OCI-LY7 (cell line): ENCODE measurements at regions not wholly inside any gene's neighbourhood (a gene's known extent, or its start where the extent isn't known, plus 50 kb on each side); places are given as distances from the start of the nearest gene placed in this dataset.

Experiments used
- BruUV-seq: library from RNA; stranded (reverse); fragments of 400-500 nt; replicated peaks from 2 replicates; lab custom pipeline; 2021; lab: Mats Ljungman, UMichigan
- CTCF ChIA-PET: fragments of 300-600 bp; sonication (Branson Sonifier 250); formaldehyde crosslinking; loops from one replicate; lab custom pipeline; 2022; ENCODE audit warnings: antibody characterized with exemption; ENCODE audit not compliant: unreplicated experiment; lab: Charles Lee
- POLR2A ChIA-PET: fragments of 300-600 bp; sonication (Branson Sonifier 250); formaldehyde crosslinking; loops from one replicate; lab custom pipeline; 2022; ENCODE audit warnings: antibody characterized with exemption; lab: Charles Lee
- DNase-seq: peaks from one replicate; pipeline ENCODE4 v3.0.0-alpha.2; 2015; ENCODE audit warnings: low spot score
- H2AFZ ChIP-seq: fragments of 200-600 bp; sonication (generic), shearing (Covaris generic); 2 replicates; pipeline ENCODE4 v1.6.1; 2014; ENCODE audit warnings: mild to moderate bottlenecking, antibody characterized with exemption, low read length, moderate library complexity
- H3K27ac ChIP-seq: fragments of 200-600 bp; sonication (generic); 2 replicates; pipeline ENCODE4 v1.5.1; 2014; ENCODE audit warnings: mixed run types, low read depth, mild to moderate bottlenecking, moderate library complexity, low read length, inconsistent platforms; ENCODE audit not compliant: poor library complexity, severe bottlenecking
- H3K36me3 ChIP-seq: fragments of 200-600 bp; sonication (generic); 2 replicates; pipeline ENCODE4 v1.6.1; 2014; ENCODE audit warnings: mild to moderate bottlenecking, antibody characterized with exemption, low read length, moderate library complexity, mixed read lengths; ENCODE audit not compliant: insufficient read depth
- H3K4me1 ChIP-seq: fragments of 200-600 bp; sonication (generic); 2 replicates; pipeline ENCODE4 v1.5.1; 2014; ENCODE audit warnings: mild to moderate bottlenecking, low read length; ENCODE audit not compliant: insufficient read depth, poor library complexity, severe bottlenecking
- H3K4me2 ChIP-seq: fragments of 200-600 bp; sonication (generic); 2 replicates; pipeline ENCODE4 v1.6.1; 2014; ENCODE audit warnings: mild to moderate bottlenecking, low read length
- H3K4me3 ChIP-seq: fragments of 200-600 bp; sonication (generic); 2 replicates; pipeline ENCODE4 v1.5.1; 2014; ENCODE audit warnings: mild to moderate bottlenecking, low read depth, low read length; ENCODE audit not compliant: poor library complexity, severe bottlenecking
- H3K79me2 ChIP-seq: fragments of 200-600 bp; sonication (generic); 2 replicates; pipeline ENCODE4 v1.6.1; 2016; ENCODE audit warnings: low read depth, mild to moderate bottlenecking, low read length, moderate library complexity, mixed read lengths; ENCODE audit not compliant: insufficient read depth
- H3K9me2 ChIP-seq: fragments of 200-600 bp; sonication (generic); 2 replicates; pipeline ENCODE4 v1.6.1; 2016; ENCODE audit warnings: mild to moderate bottlenecking, low read length, mixed read lengths; ENCODE audit not compliant: insufficient read depth
- H3K9me3 ChIP-seq: fragments of 200-600 bp; sonication (generic); 2 replicates; pipeline ENCODE4 v1.6.1; 2014; ENCODE audit warnings: mild to moderate bottlenecking, mixed run types, low read length, mixed read lengths
- H4K20me1 ChIP-seq: fragments of 200-600 bp; sonication (generic); 2 replicates; pipeline ENCODE4 v1.6.1; 2014; ENCODE audit warnings: mild to moderate bottlenecking, antibody characterized with exemption, low read length, moderate library complexity, mixed read lengths; ENCODE audit not compliant: insufficient read depth
- EZH2phosphoT487 ChIP-seq: fragments of 200-600 bp; sonication (generic); IDR thresholded peaks from 2 replicates; pipeline ENCODE4 v1.6.1; 2018; ENCODE audit warnings: low read depth, borderline replicate concordance, mild to moderate bottlenecking, mixed run types, antibody characterized with exemption, low read length, moderate library complexity, mixed read lengths
- intact Hi-C: fragments of 100-400 bp; cut with micrococcal nuclease; formaldehyde crosslinking; loops from one replicate; pipeline ENCODE4 v1.10.0; 2022; ENCODE audit not compliant: unreplicated experiment
- TF ChIP-seq, protein P1 (sequence below): fragments of 200-600 bp; sonication (generic); conservative IDR thresholded peaks from 2 replicates; pipeline ENCODE4 v1.5.1; 2014; ENCODE audit warnings: mild to moderate bottlenecking, antibody characterized with exemption, low read length, moderate library complexity, mixed read lengths

DNA sequence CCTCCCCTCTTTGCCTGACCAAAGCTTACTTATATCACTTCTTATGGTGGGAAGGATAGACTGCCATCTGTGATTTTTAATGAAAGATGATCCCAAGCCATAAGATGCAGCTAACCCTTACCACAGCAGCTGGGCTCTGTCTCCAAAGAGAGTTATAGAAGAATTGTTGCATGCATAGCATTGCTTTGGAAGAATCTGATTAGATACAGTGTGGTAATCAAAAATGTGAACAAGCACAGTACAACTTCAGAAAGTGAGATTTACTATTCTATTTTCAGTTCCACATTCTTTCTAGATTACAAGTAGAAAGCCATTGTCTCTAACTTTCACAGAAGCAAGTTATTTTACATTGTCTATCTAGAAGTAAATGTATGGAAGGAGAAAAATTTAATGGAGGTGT lies 129.0 kb upstream of the ACVR2A start:
- Histone ChIP-seq H3K79me2 (no peaks in the 10 kb centered on the region), H2AFZ (no peak overlapping the region), H3K4me2 (no peak overlapping the region), H3K4me1 (no peaks in the 10 kb centered on the region), H3K9me2 (no peaks in the 10 kb centered on the region), H4K20me1 (no peaks in the 10 kb centered on the region), H3K4me3 (no peak overlapping the region), H3K36me3 (no peaks in the 10 kb centered on the region), H3K27ac (no peak overlapping the region), H3K9me3 (no peaks in the 10 kb centered on the region)
- BruUV-seq, result no TSS peak
- TF ChIP-seq, protein P1, sequence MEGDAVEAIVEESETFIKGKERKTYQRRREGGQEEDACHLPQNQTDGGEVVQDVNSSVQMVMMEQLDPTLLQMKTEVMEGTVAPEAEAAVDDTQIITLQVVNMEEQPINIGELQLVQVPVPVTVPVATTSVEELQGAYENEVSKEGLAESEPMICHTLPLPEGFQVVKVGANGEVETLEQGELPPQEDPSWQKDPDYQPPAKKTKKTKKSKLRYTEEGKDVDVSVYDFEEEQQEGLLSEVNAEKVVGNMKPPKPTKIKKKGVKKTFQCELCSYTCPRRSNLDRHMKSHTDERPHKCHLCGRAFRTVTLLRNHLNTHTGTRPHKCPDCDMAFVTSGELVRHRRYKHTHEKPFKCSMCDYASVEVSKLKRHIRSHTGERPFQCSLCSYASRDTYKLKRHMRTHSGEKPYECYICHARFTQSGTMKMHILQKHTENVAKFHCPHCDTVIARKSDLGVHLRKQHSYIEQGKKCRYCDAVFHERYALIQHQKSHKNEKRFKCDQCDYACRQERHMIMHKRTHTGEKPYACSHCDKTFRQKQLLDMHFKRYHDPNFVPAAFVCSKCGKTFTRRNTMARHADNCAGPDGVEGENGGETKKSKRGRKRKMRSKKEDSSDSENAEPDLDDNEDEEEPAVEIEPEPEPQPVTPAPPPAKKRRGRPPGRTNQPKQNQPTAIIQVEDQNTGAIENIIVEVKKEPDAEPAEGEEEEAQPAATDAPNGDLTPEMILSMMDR, result no peak
- TF ChIP-seq EZH2phosphoT487, result no peak
- intact Hi-C loops, result no loop called here
- ChIA-PET POLR2A (interaction anchor here (0.6 kb wide), 2 partner anchors 12 to 427 kb away, joined by 3 read pairs; no protein-coding TSS in a partner anchor), CTCF (no interaction called here)
- no peak for DNase-seq

DNA sequence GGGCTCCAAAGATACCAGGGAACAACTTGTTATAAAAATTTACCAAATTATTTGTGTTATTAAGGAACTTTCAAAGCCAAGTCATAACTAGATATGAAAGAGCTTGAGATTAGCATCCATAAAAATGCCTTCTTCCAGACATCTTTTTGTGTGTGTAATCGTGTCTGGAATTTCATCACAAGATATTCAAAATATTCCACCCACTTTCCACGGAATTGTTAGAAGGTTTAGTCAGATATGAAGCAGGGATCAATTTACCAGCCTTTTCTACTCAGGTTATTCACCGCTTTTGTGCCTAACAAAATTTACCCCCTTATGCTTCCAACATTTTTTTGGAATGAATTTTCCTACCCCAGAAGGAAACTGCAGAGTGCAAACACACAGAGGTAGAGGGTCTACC lies 130.2 kb upstream of the ACVR2A start:
- H2AFZ ChIP-seq, result no peak overlapping the region
- H3K79me2 ChIP-seq, result no peaks in the 10 kb centered on the region
- no peaks in the 10 kb centered on the region for H3K9me3 ChIP-seq
- H3K9me2 ChIP-seq, result no peaks in the 10 kb centered on the region
- POLR2A ChIA-PET, result no interaction called here
- BruUV-seq, result no TSS peak
- no peaks in the 10 kb centered on the region for H3K36me3 ChIP-seq
- no peaks in the 10 kb centered on the region for H3K4me1 ChIP-seq
- TF ChIP-seq, protein P1, result no peak
- no peak for TF ChIP-seq EZH2phosphoT487
- H4K20me1 ChIP-seq, result no peaks in the 10 kb centered on the region
- intact Hi-C loops, result no loop called here
- no peak overlapping the region for H3K4me3 ChIP-seq
- DNase-seq, result no peak
- no peak overlapping the region for H3K4me2 ChIP-seq
- CTCF ChIA-PET, result interaction anchor here (0.8 kb wide), 1 partner anchor 23 kb away, joined by 3 read pairs; no protein-coding TSS in a partner anchor
- H3K27ac ChIP-seq, result no peak overlapping the region

DNA sequence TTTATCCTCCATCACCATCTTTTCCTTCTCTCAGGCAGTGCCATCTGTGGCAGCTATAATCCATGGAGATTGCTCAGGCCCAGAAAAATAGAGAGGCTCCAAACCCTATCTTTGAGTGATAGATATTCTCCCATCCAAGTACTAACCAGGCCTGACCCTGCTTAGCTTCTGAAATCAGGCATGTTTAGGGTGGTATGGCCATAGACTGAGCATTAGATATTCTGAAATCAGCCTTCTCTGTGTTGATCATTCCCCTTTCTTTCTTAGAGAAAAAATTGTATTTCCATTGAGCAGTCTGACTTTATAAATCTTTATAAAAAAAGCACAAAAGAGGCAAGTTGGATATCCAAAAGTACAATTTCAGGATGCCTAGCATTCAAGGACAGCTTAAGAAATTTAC lies 131.5 kb upstream of the ACVR2A start:
- intact Hi-C loops, result no loop called here
- Histone ChIP-seq H3K9me3 (no peaks in the 10 kb centered on the region), H3K27ac (no peak overlapping the region), H3K9me2 (no peaks in the 10 kb centered on the region), H2AFZ (no peak overlapping the region), H3K4me2 (no peak overlapping the region), H3K79me2 (no peaks in the 10 kb centered on the region), H3K4me1 (no peaks in the 10 kb centered on the region), H4K20me1 (no peaks in the 10 kb centered on the region), H3K36me3 (no peaks in the 10 kb centered on the region), H3K4me3 (no peak overlapping the region)
- BruUV-seq, result no TSS peak
- ChIA-PET POLR2A (interaction anchor here (0.6 to 1.3 kb wide), 3 partner anchors 8 to 1326 kb away, joined by 3 read pairs; no protein-coding TSS in a partner anchor), CTCF (no interaction called here)
- DNase-seq, result no peak
- TF ChIP-seq EZH2phosphoT487, result no peak
- TF ChIP-seq, protein P1, result no peak
